DND-41 (cell line): ENCODE measurements at regions not wholly inside any gene's neighbourhood (a gene's known extent, or its start where the extent isn't known, plus 50 kb on each side); places are given as distances from the start of the nearest gene placed in this dataset.

ENCODE experiments used
- ATAC-seq: fragments of 200-7000 bp; cut with Tn5 transposase; 3 replicates; pipeline ENCODE4 v1.9.1; 2021; ENCODE audit warnings: low read depth; ENCODE audit not compliant: insufficient read depth
- DNase-seq: peaks from one replicate; pipeline ENCODE4 v3.0.0-alpha.2; 2020
- H2AFZ ChIP-seq: 2 replicates; pipeline ENCODE4 v1.6.0; 2012; ENCODE audit warnings: low read depth, low read length
- H3K27ac ChIP-seq: 2 replicates; pipeline ENCODE4 v1.5.1; 2012; ENCODE audit warnings: low read length, inconsistent platforms
- H3K27me3 ChIP-seq: fragments of 200-600 bp; sonication (generic); 2 replicates; pipeline ENCODE4 v1.6.0; 2012; ENCODE audit warnings: low read length, mild to moderate bottlenecking, inconsistent platforms; ENCODE audit not compliant: insufficient read depth, poor library complexity
- H3K36me3 ChIP-seq: 2 replicates; pipeline ENCODE4 v1.5.1; 2012; ENCODE audit warnings: low read length, inconsistent platforms; ENCODE audit not compliant: insufficient read depth
- H3K4me1 ChIP-seq: 2 replicates; pipeline ENCODE4 v1.5.1; 2012; ENCODE audit warnings: mild to moderate bottlenecking, low read length; ENCODE audit not compliant: insufficient read depth
- H3K4me2 ChIP-seq: 2 replicates; pipeline ENCODE4 v1.6.0; 2012; ENCODE audit warnings: mild to moderate bottlenecking, moderate library complexity, low read length, inconsistent platforms; ENCODE audit not compliant: insufficient read depth
- H3K4me3 ChIP-seq, 2 experiments: fragments of 200-600 bp in 1 of 2; shearing (Covaris generic) in 1 of 2; 2 replicates each; pipeline ENCODE4 v1.5.1; 2012 to 2016; ENCODE audit warnings: inconsistent platforms in 2 of 2, low read length in 2 of 2, mild to moderate bottlenecking in 2 of 2, low read depth in 1 of 2, moderate library complexity in 1 of 2
- H3K79me2 ChIP-seq: 2 replicates; pipeline ENCODE4 v1.6.0; 2012; ENCODE audit warnings: low read length, inconsistent platforms; ENCODE audit not compliant: insufficient read depth
- H3K9ac ChIP-seq: 2 replicates; pipeline ENCODE4 v1.6.0; 2012; ENCODE audit warnings: low read depth, mild to moderate bottlenecking, inconsistent platforms, low read length, moderate library complexity
- H3K9me3 ChIP-seq: 2 replicates; pipeline ENCODE4 v1.5.1; 2012; ENCODE audit warnings: low read length, moderate library complexity, mild to moderate bottlenecking, inconsistent platforms; ENCODE audit not compliant: insufficient read depth, severe bottlenecking
- H4K20me1 ChIP-seq: 2 replicates; pipeline ENCODE4 v1.6.0; 2012; ENCODE audit warnings: low read length; ENCODE audit not compliant: insufficient read depth
- CTCF ChIP-seq: IDR thresholded peaks from 2 replicates; pipeline ENCODE4 v1.5.1; 2012; ENCODE audit warnings: borderline replicate concordance, low read length, moderate library complexity, mild to moderate bottlenecking; ENCODE audit not compliant: poor library complexity, severe bottlenecking; ENCODE audit errors: extremely low read depth
- EZH2 ChIP-seq: IDR thresholded peaks from 3 replicates; pipeline ENCODE4 v1.6.1; 2012; ENCODE audit warnings: borderline replicate concordance, low read depth, mild to moderate bottlenecking, moderate library complexity, low read length, inconsistent platforms; ENCODE audit not compliant: severe bottlenecking

- H3K4me2 ChIP-seq = no peak overlapping the region
- no peaks in the 10 kb centered on the region for H3K4me1 ChIP-seq
- TF ChIP-seq CTCF = no peak
- ATAC-seq = no peak
- H2AFZ ChIP-seq = no peak overlapping the region
- no peak for DNase-seq
- no peak overlapping the region for H3K4me3 ChIP-seq
- H3K79me2 ChIP-seq = no peaks in the 10 kb centered on the region
- H3K27ac ChIP-seq = no peak overlapping the region
- H3K36me3 ChIP-seq = no peaks in the 10 kb centered on the region
- peaks cover 5% of the 10 kb centered on the region for H3K27me3 ChIP-seq
- no peak overlapping the region for H3K9ac ChIP-seq
- no peaks in the 10 kb centered on the region for H4K20me1 ChIP-seq
- H3K9me3 ChIP-seq = no peaks in the 10 kb centered on the region
These were observed 183.8 kb upstream of the THBS1 start for GRCh38 chr15:39396979-39397615.

GRCh38 chr15:39397883-39398282 lies 183.0 kb upstream of the THBS1 start:
- TF ChIP-seq CTCF = no peak
- TF ChIP-seq EZH2 = no peak
- H3K36me3 ChIP-seq = no peaks in the 10 kb centered on the region
- H3K79me2 ChIP-seq = no peaks in the 10 kb centered on the region
- ATAC-seq = no peak
- DNase-seq = no peak
- H3K4me1 ChIP-seq = no peaks in the 10 kb centered on the region
- no peaks in the 10 kb centered on the region for H3K9me3 ChIP-seq
- no peaks in the 10 kb centered on the region for H4K20me1 ChIP-seq
- no peak overlapping the region for H3K27ac ChIP-seq
- no peak overlapping the region for H3K4me3 ChIP-seq
- no peak overlapping the region for H2AFZ ChIP-seq
- H3K4me2 ChIP-seq = no peak overlapping the region
- peaks cover 3% of the 10 kb centered on the region for H3K27me3 ChIP-seq
- H3K9ac ChIP-seq = no peak overlapping the region

- H3K79me2 ChIP-seq = no peaks in the 10 kb centered on the region
- H3K27me3 ChIP-seq = peaks cover 5% of the 10 kb centered on the region
- no peaks in the 10 kb centered on the region for H3K36me3 ChIP-seq
- no peaks in the 10 kb centered on the region for H3K9me3 ChIP-seq
- no peak for ATAC-seq
- H3K9ac ChIP-seq = no peak overlapping the region
- no peak overlapping the region for H3K4me3 ChIP-seq
- DNase-seq = no peak
- H3K4me1 ChIP-seq = no peaks in the 10 kb centered on the region
- no peak overlapping the region for H3K4me2 ChIP-seq
- no peak for TF ChIP-seq CTCF
- no peak for TF ChIP-seq EZH2
- H2AFZ ChIP-seq = no peak overlapping the region
- no peak overlapping the region for H3K27ac ChIP-seq
- H4K20me1 ChIP-seq = no peaks in the 10 kb centered on the region
These were observed 181.3 kb upstream of the THBS1 start for GRCh38 chr15:39399600-39399999.

GRCh38 chr15:39400002-39400401 lies 180.9 kb upstream of the THBS1 start:
- Histone ChIP-seq H3K27me3 (peaks cover 8% of the 10 kb centered on the region), H4K20me1 (no peaks in the 10 kb centered on the region), H3K4me1 (no peaks in the 10 kb centered on the region), H3K4me2 (no peak overlapping the region), H3K9me3 (no peaks in the 10 kb centered on the region), H3K4me3 (no peak overlapping the region), H3K27ac (no peak overlapping the region), H3K79me2 (no peaks in the 10 kb centered on the region), H3K9ac (no peak overlapping the region), H2AFZ (no peak overlapping the region), H3K36me3 (no peaks in the 10 kb centered on the region)
- TF ChIP-seq CTCF (no peak), EZH2 (no peak)
- DNase-seq (no peak), ATAC-seq (no peak)
